ENCODE measurements at regions not wholly inside any gene's neighbourhood (a gene's known extent, or its start where the extent isn't known, plus 50 kb on each side); places are given as distances from the start of the nearest gene placed in this dataset.

DNA sequence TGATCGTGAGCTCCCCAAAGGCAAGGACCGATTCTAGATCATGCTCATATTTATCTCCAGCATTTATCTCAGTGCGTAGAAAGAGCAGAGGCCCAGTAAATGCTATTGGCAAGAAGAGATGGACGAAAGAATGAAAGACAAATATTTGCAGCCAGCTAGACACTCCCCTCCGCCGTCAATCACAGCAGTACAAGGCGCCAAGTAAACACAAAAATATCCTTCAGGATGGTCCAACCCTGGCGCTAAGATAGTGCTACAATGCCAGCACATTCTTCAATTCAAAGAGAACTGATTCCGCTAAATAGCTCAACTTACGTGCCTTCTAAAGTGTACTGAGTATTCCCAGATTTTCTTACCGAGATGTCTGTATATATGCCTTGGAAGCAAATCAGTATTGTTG is 114.5 kb downstream of the DDX53 start:
- H3K79me2 ChIP-seq (ENCODE audit: insufficient read depth, low read length): no peaks in the 10 kb centered on the region
- no peak overlapping the region for H2AFZ ChIP-seq (ENCODE audit: low read length)
- H3K4me1 ChIP-seq (ENCODE audit: insufficient read depth, low read length, severe bottlenecking): no peaks in the 10 kb centered on the region
- no peak overlapping the region for H3K27ac ChIP-seq (ENCODE audit: low read depth, low read length, poor library complexity, severe bottlenecking)
- H3K36me3 ChIP-seq (ENCODE audit: insufficient read depth, low read length): no peaks in the 10 kb centered on the region
- no peak overlapping the region for H3K4me3 ChIP-seq (ENCODE audit: low read depth, low read length, poor library complexity, severe bottlenecking)
- no peak for TF ChIP-seq EZH2 (IDR thresholded peaks at IDR 0.05; ENCODE audit: borderline replicate concordance, low read length)
- no peaks in the 10 kb centered on the region for H3K27me3 ChIP-seq (ENCODE audit: insufficient read depth, low read length)
- H3K9me3 ChIP-seq (ENCODE audit: low read length): no peaks in the 10 kb centered on the region
- no peaks in the 10 kb centered on the region for H3K9me2 ChIP-seq (ENCODE audit: low read depth, low read length)
- no peak overlapping the region for H3K9ac ChIP-seq (ENCODE audit: low read length)
- H3K4me2 ChIP-seq (ENCODE audit: low read length): no peak overlapping the region
- H3F3A ChIP-seq (ENCODE audit: insufficient read depth, low read length): no peaks in the 10 kb centered on the region
- H4K20me1 ChIP-seq (ENCODE audit: insufficient read depth, low read length): no peaks in the 10 kb centered on the region

DNA sequence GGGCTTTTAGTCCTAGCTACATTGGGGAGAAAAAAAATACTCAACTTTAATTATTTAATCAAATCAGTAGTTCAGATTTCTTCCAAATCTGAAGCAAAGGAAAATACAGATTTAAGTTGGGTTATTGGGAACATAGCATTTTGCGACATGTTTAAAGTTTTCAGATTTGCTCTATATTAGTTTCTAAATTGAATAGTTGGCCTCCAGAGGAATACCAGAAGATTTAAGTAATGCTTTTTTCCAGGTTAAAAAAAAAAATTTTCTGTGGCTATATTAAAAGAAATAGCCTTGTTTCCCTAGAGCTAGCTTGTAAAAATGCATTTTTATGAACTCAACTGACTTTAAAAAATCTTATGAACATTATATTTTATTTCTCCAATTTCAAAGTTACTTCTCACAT is 115.9 kb downstream of the DDX53 start:
- Histone ChIP-seq H3K9me3 (ENCODE audit: low read length) (no peaks in the 10 kb centered on the region), H3K4me2 (ENCODE audit: low read length) (no peak overlapping the region), H3K27me3 (ENCODE audit: insufficient read depth, low read length) (no peaks in the 10 kb centered on the region), H3K9me2 (ENCODE audit: low read depth, low read length) (no peaks in the 10 kb centered on the region), H3K27ac (ENCODE audit: low read depth, low read length, poor library complexity, severe bottlenecking) (no peak overlapping the region), H3K4me3 (ENCODE audit: low read depth, low read length, poor library complexity, severe bottlenecking) (no peak overlapping the region), H4K20me1 (ENCODE audit: insufficient read depth, low read length) (no peaks in the 10 kb centered on the region), H2AFZ (ENCODE audit: low read length) (no peak overlapping the region), H3K36me3 (ENCODE audit: insufficient read depth, low read length) (no peaks in the 10 kb centered on the region), H3K79me2 (ENCODE audit: insufficient read depth, low read length) (no peaks in the 10 kb centered on the region), H3K4me1 (ENCODE audit: insufficient read depth, low read length, severe bottlenecking) (no peaks in the 10 kb centered on the region), H3F3A (ENCODE audit: insufficient read depth, low read length) (no peaks in the 10 kb centered on the region), H3K9ac (ENCODE audit: low read length) (no peak overlapping the region)
- TF ChIP-seq, protein P1, sequence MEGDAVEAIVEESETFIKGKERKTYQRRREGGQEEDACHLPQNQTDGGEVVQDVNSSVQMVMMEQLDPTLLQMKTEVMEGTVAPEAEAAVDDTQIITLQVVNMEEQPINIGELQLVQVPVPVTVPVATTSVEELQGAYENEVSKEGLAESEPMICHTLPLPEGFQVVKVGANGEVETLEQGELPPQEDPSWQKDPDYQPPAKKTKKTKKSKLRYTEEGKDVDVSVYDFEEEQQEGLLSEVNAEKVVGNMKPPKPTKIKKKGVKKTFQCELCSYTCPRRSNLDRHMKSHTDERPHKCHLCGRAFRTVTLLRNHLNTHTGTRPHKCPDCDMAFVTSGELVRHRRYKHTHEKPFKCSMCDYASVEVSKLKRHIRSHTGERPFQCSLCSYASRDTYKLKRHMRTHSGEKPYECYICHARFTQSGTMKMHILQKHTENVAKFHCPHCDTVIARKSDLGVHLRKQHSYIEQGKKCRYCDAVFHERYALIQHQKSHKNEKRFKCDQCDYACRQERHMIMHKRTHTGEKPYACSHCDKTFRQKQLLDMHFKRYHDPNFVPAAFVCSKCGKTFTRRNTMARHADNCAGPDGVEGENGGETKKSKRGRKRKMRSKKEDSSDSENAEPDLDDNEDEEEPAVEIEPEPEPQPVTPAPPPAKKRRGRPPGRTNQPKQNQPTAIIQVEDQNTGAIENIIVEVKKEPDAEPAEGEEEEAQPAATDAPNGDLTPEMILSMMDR (IDR thresholded peaks at IDR 0.05; ENCODE audit: low read length): no peak
- no peak for TF ChIP-seq EZH2 (IDR thresholded peaks at IDR 0.05; ENCODE audit: borderline replicate concordance, low read length)

DNA sequence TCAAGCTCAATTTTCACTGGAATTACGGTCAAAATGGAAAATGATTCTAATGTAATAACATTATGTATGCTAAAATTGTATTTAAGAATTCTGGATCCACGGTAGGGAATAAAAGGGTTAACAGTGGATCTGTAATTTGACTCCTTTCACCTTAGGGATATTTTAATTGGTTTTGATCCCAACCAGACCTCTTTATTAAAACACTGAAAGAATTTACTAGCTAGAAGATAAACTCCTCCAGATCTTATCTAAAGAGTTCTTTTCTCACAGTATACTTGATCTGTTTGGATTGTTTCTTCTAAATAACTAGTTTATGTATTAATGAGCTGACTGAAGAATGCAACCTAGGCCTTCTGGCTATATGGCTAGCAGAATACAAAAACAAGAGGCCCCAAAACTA is 118.4 kb downstream of the DDX53 start:
- no peaks in the 10 kb centered on the region for H3K4me1 ChIP-seq (ENCODE audit: insufficient read depth, low read length, severe bottlenecking)
- H4K20me1 ChIP-seq (ENCODE audit: insufficient read depth, low read length): no peaks in the 10 kb centered on the region
- no peaks in the 10 kb centered on the region for H3K9me3 ChIP-seq (ENCODE audit: low read length)
- H3K9ac ChIP-seq (ENCODE audit: low read length): no peak overlapping the region
- H3K9me2 ChIP-seq (ENCODE audit: low read depth, low read length): no peaks in the 10 kb centered on the region
- no peak overlapping the region for H3K4me3 ChIP-seq (ENCODE audit: low read depth, low read length, poor library complexity, severe bottlenecking)
- no peak overlapping the region for H3K27ac ChIP-seq (ENCODE audit: low read depth, low read length, poor library complexity, severe bottlenecking)
- no peaks in the 10 kb centered on the region for H3K79me2 ChIP-seq (ENCODE audit: insufficient read depth, low read length)
- no peaks in the 10 kb centered on the region for H3K27me3 ChIP-seq (ENCODE audit: insufficient read depth, low read length)
- H3K4me2 ChIP-seq (ENCODE audit: low read length): no peak overlapping the region
- H2AFZ ChIP-seq (ENCODE audit: low read length): no peak overlapping the region
- no peaks in the 10 kb centered on the region for H3F3A ChIP-seq (ENCODE audit: insufficient read depth, low read length)
- TF ChIP-seq EZH2 (IDR thresholded peaks at IDR 0.05; ENCODE audit: borderline replicate concordance, low read length): no peak
- TF ChIP-seq, protein P1 (IDR thresholded peaks at IDR 0.05; ENCODE audit: low read length): no peak
- H3K36me3 ChIP-seq (ENCODE audit: insufficient read depth, low read length): no peaks in the 10 kb centered on the region

- Histone ChIP-seq H3K9me3 (ENCODE audit: low read length) (no peaks in the 10 kb centered on the region), H3F3A (ENCODE audit: insufficient read depth, low read length) (no peaks in the 10 kb centered on the region), H3K4me1 (ENCODE audit: insufficient read depth, low read length, severe bottlenecking) (no peaks in the 10 kb centered on the region), H3K9ac (ENCODE audit: low read length) (no peak overlapping the region), H3K9me2 (ENCODE audit: low read depth, low read length) (no peaks in the 10 kb centered on the region), H3K4me3 (ENCODE audit: low read depth, low read length, poor library complexity, severe bottlenecking) (no peak overlapping the region), H3K36me3 (ENCODE audit: insufficient read depth, low read length) (no peaks in the 10 kb centered on the region), H3K4me2 (ENCODE audit: low read length) (no peak overlapping the region), H3K27me3 (ENCODE audit: insufficient read depth, low read length) (no peaks in the 10 kb centered on the region), H3K27ac (ENCODE audit: low read depth, low read length, poor library complexity, severe bottlenecking) (no peak overlapping the region), H2AFZ (ENCODE audit: low read length) (no peak overlapping the region), H3K79me2 (ENCODE audit: insufficient read depth, low read length) (no peaks in the 10 kb centered on the region), H4K20me1 (ENCODE audit: insufficient read depth, low read length) (no peaks in the 10 kb centered on the region)
- TF ChIP-seq, protein P1 (IDR thresholded peaks at IDR 0.05; ENCODE audit: low read length): no peak
- TF ChIP-seq EZH2 (IDR thresholded peaks at IDR 0.05; ENCODE audit: borderline replicate concordance, low read length): no peak
These were observed 119.2 kb downstream of the DDX53 start for GRCh38 chrX:23118890-23119527.

Measured in OCI-LY1 (cell line).